ENCODE measurements at regions not wholly inside any gene's neighbourhood (a gene's known extent, or its start where the extent isn't known, plus 50 kb on each side); places are given as distances from the start of the nearest gene placed in this dataset.

DNA sequence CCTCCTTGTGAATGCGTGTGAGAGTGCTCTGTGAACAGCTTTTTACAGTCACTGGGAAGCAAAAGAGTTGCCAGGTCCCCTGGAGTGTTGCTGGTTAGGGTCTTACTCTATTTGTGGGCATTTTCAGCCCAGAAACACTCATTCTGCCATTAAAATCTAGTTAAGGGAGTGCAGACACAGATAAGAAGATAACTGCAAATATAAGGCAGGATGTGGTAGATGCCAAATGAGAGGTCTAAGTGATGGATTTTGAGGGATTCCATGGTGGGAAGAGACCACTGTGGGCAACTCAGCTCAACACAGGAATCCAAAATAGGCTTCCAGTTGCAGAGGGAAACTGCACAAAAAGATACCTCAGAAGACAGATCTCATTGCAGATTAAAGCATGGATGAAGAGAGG lies 54.5 kb upstream of the KL start:
- H3K4me3 ChIP-seq (ENCODE audit: low read depth, low read length), result no peak overlapping the region
- in situ Hi-C loops (cut with HindIII; ENCODE audit: low sequenced_read_pairs), result no loop called here
- no peak for TF ChIP-seq CTCF (IDR thresholded peaks at IDR 0.05; ENCODE audit: low read depth, low read length, missing control alignments)
- no peak for DNase-seq (ENCODE audit: low read depth)

GRCh38 chr13:32962342-32962741 lies 53.9 kb upstream of the KL start:
- in situ Hi-C loops (cut with HindIII; ENCODE audit: low sequenced_read_pairs), result no loop called here
- no peak for DNase-seq (ENCODE audit: low read depth)
- no peak for TF ChIP-seq CTCF (IDR thresholded peaks at IDR 0.05; ENCODE audit: low read depth, low read length, missing control alignments)
- H3K4me3 ChIP-seq (ENCODE audit: low read depth, low read length), result no peak overlapping the region

DNA sequence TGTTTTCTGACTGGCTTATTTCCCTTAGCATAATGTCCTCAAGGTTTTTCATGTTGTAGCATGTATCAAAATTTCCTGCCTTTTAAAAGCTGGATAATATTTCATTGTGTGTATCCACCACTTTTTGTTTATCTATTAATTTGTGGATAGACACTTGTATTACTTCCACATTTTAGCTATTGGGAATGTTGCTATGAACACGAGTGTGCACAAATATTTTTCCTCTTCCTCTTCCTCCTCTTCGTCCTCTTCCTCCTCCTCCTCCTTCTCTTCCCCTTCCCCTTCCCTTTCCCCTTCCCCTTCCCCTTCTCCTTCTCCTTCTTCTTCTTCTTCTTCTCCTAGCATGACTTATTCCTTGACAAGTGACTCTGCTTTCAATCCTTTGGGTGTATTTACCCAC lies 51.2 kb upstream of the KL start:
- no peak for DNase-seq (ENCODE audit: low read depth)
- TF ChIP-seq CTCF (IDR thresholded peaks at IDR 0.05; ENCODE audit: low read depth, low read length, missing control alignments), result no peak
- H3K4me3 ChIP-seq (ENCODE audit: low read depth, low read length), result no peak overlapping the region
- in situ Hi-C loops (cut with HindIII; ENCODE audit: low sequenced_read_pairs), result no loop called here
